ENCODE measurements at regions not wholly inside any gene's neighbourhood (a gene's known extent, or its start where the extent isn't known, plus 50 kb on each side); places are given as distances from the start of the nearest gene placed in this dataset.
"Not testable (repeated sequence)": the region's sequence is repeated elsewhere in the genome, so short reads cannot be mapped to it uniquely, and the experiment has no call there.

DNA sequence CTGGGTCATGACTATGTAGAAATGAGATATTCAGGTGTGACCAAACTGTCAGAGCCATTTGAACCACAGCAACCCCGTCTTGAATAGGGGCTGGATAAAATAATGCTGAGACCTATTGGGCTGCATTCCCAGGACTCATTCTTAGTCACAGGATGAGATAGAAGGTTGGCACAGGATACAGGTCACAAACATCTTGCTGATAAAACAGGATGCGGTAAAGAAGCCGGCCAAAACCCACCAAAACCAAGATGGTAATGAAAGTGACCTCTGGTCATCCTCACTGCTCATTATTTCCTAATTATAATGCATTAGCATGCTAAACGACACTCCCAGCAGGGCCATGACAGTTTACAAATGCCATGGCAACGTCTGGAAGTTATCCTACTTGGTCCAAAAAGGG lies 545.5 kb downstream of the TMEM114 start:
- Mint-ChIP-seq H3K9me3 (no peaks in the 10 kb centered on the region), H3K4me3 (no peak overlapping the region), H3K27ac (no peak overlapping the region), H3K36me3 (ENCODE audit: low read depth) (no peaks in the 10 kb centered on the region), H3K27me3 (ENCODE audit: insufficient read depth) (no peaks in the 10 kb centered on the region), H3K4me1 (no peaks in the 10 kb centered on the region)
- 83 to 84% methylated on average over 2 to 5 of the region's 5 CpGs for WGBS, 2 experiments (ENCODE audit: insufficient coverage in 1 of 2, insufficient read length in 1 of 2)
- Histone ChIP-seq H3K4me3 (ENCODE audit: low read length) (no peak overlapping the region), H3K4me1 (ENCODE audit: control insufficient read depth, insufficient read depth, low read length) (no peaks in the 10 kb centered on the region), H3K9me3 (ENCODE audit: control insufficient read depth, low read length) (no peaks in the 10 kb centered on the region), H3K27ac (ENCODE audit: low read depth, low read length) (no peak overlapping the region), H3K36me3 (ENCODE audit: control insufficient read depth, insufficient read depth, low read length) (no peaks in the 10 kb centered on the region), H3K27me3 (ENCODE audit: control insufficient read depth, insufficient read depth, low read length, poor library complexity, severe bottlenecking) (no peaks in the 10 kb centered on the region), H3K9ac (ENCODE audit: extremely low read depth, low read length, poor library complexity, severe bottlenecking) (no peak overlapping the region)
- TF ChIP-seq, protein P1, sequence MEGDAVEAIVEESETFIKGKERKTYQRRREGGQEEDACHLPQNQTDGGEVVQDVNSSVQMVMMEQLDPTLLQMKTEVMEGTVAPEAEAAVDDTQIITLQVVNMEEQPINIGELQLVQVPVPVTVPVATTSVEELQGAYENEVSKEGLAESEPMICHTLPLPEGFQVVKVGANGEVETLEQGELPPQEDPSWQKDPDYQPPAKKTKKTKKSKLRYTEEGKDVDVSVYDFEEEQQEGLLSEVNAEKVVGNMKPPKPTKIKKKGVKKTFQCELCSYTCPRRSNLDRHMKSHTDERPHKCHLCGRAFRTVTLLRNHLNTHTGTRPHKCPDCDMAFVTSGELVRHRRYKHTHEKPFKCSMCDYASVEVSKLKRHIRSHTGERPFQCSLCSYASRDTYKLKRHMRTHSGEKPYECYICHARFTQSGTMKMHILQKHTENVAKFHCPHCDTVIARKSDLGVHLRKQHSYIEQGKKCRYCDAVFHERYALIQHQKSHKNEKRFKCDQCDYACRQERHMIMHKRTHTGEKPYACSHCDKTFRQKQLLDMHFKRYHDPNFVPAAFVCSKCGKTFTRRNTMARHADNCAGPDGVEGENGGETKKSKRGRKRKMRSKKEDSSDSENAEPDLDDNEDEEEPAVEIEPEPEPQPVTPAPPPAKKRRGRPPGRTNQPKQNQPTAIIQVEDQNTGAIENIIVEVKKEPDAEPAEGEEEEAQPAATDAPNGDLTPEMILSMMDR (conservative IDR thresholded peaks at IDR 0.05) = no peak
- no peak for DNase-seq

DNA sequence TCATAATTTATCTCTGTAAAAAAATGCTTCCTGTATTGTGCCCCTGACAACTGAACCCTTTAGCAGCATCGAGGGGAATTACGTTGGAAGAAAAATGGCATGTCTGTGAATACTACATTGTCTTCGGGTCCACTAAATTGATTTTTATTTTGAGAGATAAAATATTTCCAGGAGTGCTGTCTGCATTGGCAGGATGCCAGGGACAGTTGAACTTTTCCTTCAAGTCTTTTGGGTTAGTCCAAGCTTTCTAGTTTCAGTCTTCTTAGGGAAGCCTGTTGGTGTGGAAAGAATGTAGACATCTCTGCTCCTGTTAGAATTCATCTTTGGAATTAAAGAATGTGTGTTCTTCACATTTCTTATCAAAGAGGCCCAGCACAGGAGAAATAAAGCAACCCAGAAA lies 557.9 kb downstream of the TMEM114 start:
- Histone ChIP-seq H3K9ac (ENCODE audit: extremely low read depth, low read length, poor library complexity, severe bottlenecking) (no peak overlapping the region), H3K4me1 (ENCODE audit: control insufficient read depth, insufficient read depth, low read length) (no peaks in the 10 kb centered on the region), H3K9me3 (ENCODE audit: control insufficient read depth, low read length) (no peaks in the 10 kb centered on the region), H3K36me3 (ENCODE audit: control insufficient read depth, insufficient read depth, low read length) (no peaks in the 10 kb centered on the region), H3K4me3 (ENCODE audit: low read length) (no peak overlapping the region), H3K27ac (ENCODE audit: low read depth, low read length) (no peak overlapping the region), H3K27me3 (ENCODE audit: control insufficient read depth, insufficient read depth, low read length, poor library complexity, severe bottlenecking) (peaks cover 6% of the 10 kb centered on the region)
- TF ChIP-seq, protein P1 (conservative IDR thresholded peaks at IDR 0.05) = no peak
- Mint-ChIP-seq H3K4me3 (no peak overlapping the region), H3K36me3 (ENCODE audit: low read depth) (no peaks in the 10 kb centered on the region), H3K9me3 (peaks cover 9% of the 10 kb centered on the region), H3K27me3 (ENCODE audit: insufficient read depth) (peaks cover 6% of the 10 kb centered on the region), H3K27ac (no peak overlapping the region), H3K4me1 (no peaks in the 10 kb centered on the region)
- WGBS, 2 experiments (ENCODE audit: insufficient coverage in 1 of 2, insufficient read length in 1 of 2) = 92 to 96% methylated on average over 3 of the region's 3 CpGs
- DNase-seq = no peak

DNA sequence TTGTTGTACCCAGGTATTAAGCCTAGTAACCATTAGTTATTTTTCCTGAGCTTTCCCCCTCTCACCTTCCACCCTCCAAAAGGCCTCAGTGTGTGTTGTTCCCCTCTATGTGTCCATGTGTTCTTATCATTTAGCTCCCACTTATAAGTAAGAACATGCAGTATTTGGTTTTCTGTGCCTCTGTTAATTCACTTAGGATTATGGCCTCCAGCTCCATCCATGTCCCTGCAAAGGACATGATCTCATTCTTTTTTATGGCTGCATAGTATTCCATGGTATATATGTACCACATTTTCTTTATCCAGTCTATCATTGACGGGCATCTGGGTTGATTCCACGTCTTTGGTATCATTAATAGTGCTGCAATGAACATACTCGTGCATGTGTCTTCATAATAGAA lies 560.3 kb downstream of the TMEM114 start:
- not testable (repeated sequence) for H3K9me3 Mint-ChIP-seq; H3K9ac ChIP-seq (ENCODE audit: extremely low read depth, low read length, poor library complexity, severe bottlenecking)

GRCh38 chr16:8026450-8026849 lies 563.9 kb downstream of the TMEM114 start:
- no peak overlapping the region for H3K27ac ChIP-seq (ENCODE audit: low read depth, low read length)
- Mint-ChIP-seq H3K9me3 (peaks cover 9% of the 10 kb centered on the region), H3K27ac (no peak overlapping the region), H3K4me1 (no peaks in the 10 kb centered on the region), H3K36me3 (ENCODE audit: low read depth) (no peaks in the 10 kb centered on the region), H3K27me3 (ENCODE audit: insufficient read depth) (peaks cover 4% of the 10 kb centered on the region), H3K4me3 (no peak overlapping the region)
- H3K36me3 ChIP-seq (ENCODE audit: control insufficient read depth, insufficient read depth, low read length) = no peaks in the 10 kb centered on the region
- H3K27me3 ChIP-seq (ENCODE audit: control insufficient read depth, insufficient read depth, low read length, poor library complexity, severe bottlenecking) = peaks cover 15% of the 10 kb centered on the region
- DNase-seq = peak; percentile 86
- no peak overlapping the region for H3K4me3 ChIP-seq (ENCODE audit: low read length)
- H3K4me1 ChIP-seq (ENCODE audit: control insufficient read depth, insufficient read depth, low read length) = no peaks in the 10 kb centered on the region
- WGBS, 2 experiments (ENCODE audit: insufficient coverage in 1 of 2, insufficient read length in 1 of 2) = 41 to 57% methylated on average over 4 of the region's 5 CpGs
- no peak overlapping the region for H3K9ac ChIP-seq (ENCODE audit: extremely low read depth, low read length, poor library complexity, severe bottlenecking)
- H3K9me3 ChIP-seq (ENCODE audit: control insufficient read depth, low read length) = no peaks in the 10 kb centered on the region
- TF ChIP-seq, protein P1 (conservative IDR thresholded peaks at IDR 0.05) = no peak

More for the DNA sequence above, 560.3 kb downstream of the TMEM114 start:
- not testable (repeated sequence) for DNase-seq; H3K27ac ChIP-seq (ENCODE audit: low read depth, low read length); H3K36me3 Mint-ChIP-seq (ENCODE audit: low read depth); H3K4me3 ChIP-seq (ENCODE audit: low read length); H3K4me1 ChIP-seq (ENCODE audit: control insufficient read depth, insufficient read depth, low read length); H3K9me3 ChIP-seq (ENCODE audit: control insufficient read depth, low read length); H3K4me3 Mint-ChIP-seq; H3K4me1 Mint-ChIP-seq; H3K36me3 ChIP-seq (ENCODE audit: control insufficient read depth, insufficient read depth, low read length); H3K27ac Mint-ChIP-seq; H3K27me3 Mint-ChIP-seq (ENCODE audit: insufficient read depth)
- 86 to 87% methylated on average over 3 of the region's 3 CpGs for WGBS, 2 experiments (ENCODE audit: insufficient coverage in 1 of 2, insufficient read length in 1 of 2)
- H3K27me3 ChIP-seq (ENCODE audit: control insufficient read depth, insufficient read depth, low read length, poor library complexity, severe bottlenecking) = peaks cover 15% of the 10 kb centered on the region

Measured in endodermal cell (in vitro differentiated cells).